OCI-LY3 (cell line): ENCODE measurements at regions not wholly inside any gene's neighbourhood (a gene's known extent, or its start where the extent isn't known, plus 50 kb on each side); places are given as distances from the start of the nearest gene placed in this dataset.
A peak's percentile ranks its signal among the peaks of the same experiment; 100 is the strongest.

Source experiments
- H2AFZ ChIP-seq: fragments of 200-600, 300-600 bp; shearing (Covaris generic); 2 replicates; pipeline ENCODE4 v1.6.0; 2014; ENCODE audit warnings: antibody characterized with exemption, low read depth, low read length
- H3K27ac ChIP-seq: fragments of 200-600, 300-600 bp; sonication (generic); 2 replicates; pipeline ENCODE4 v1.5.1; 2014; ENCODE audit warnings: mild to moderate bottlenecking, low read length, moderate library complexity, mixed read lengths
- H3K27me3 ChIP-seq: fragments of 200-600, 300-600 bp; sonication (generic); 2 replicates; pipeline ENCODE4 v1.6.1; 2014; ENCODE audit warnings: low read depth, low read length, mixed read lengths
- H3K36me3 ChIP-seq: fragments of 200-600, 300-600 bp; sonication (generic); replicated peaks from 2 replicates; pipeline ENCODE3; 2014; ENCODE audit warnings: low read depth, low read length, mixed read lengths
- H3K4me1 ChIP-seq: fragments of 300-600, 200-600 bp; sonication (generic); 2 replicates; pipeline ENCODE4 v1.6.1; 2014; ENCODE audit warnings: low read length, mixed read lengths
- H3K4me2 ChIP-seq: fragments of 200-600, 300-600 bp; sonication (generic); 2 replicates; pipeline ENCODE4 v1.6.1; 2014; ENCODE audit warnings: low read length, mixed read lengths
- H3K4me3 ChIP-seq: fragments of 300-600, 200-600 bp; sonication (generic); 2 replicates; pipeline ENCODE4 v1.5.1; 2014; ENCODE audit warnings: antibody characterized with exemption, mild to moderate bottlenecking, low read length, moderate library complexity
- H3K79me2 ChIP-seq: fragments of 300-600, 200-600 bp; shearing (Covaris generic); 2 replicates; pipeline ENCODE4 v1.6.1; 2014; ENCODE audit warnings: mild to moderate bottlenecking, low read length, mixed read lengths
- H3K9ac ChIP-seq: fragments of 300-600, 200-600 bp; shearing (Covaris generic); 2 replicates; pipeline ENCODE4 v1.6.0; 2014; ENCODE audit warnings: mild to moderate bottlenecking, low read length, moderate library complexity
- H3K9me3 ChIP-seq: fragments of 200-600, 300-600 bp; shearing (Covaris generic); 2 replicates; pipeline ENCODE4 v1.6.1; 2014; ENCODE audit warnings: low read length, mixed read lengths; ENCODE audit not compliant: insufficient read depth
- H4K20me1 ChIP-seq: fragments of 200-600, 300-600 bp; sonication (generic); 2 replicates; pipeline ENCODE4 v1.6.1; 2016; ENCODE audit warnings: low read length, mixed read lengths; ENCODE audit not compliant: insufficient read depth
- CTCF ChIP-seq: fragments of 200-600, 300-600 bp; sonication (generic); IDR thresholded peaks from 2 replicates; pipeline ENCODE4 v1.5.1; 2014; ENCODE audit warnings: antibody characterized with exemption, low read length, low read depth
- EZH2phosphoT487 ChIP-seq: fragments of 200-600 bp; shearing (Covaris generic); IDR thresholded peaks from 2 replicates; pipeline ENCODE4 v1.6.1; 2018; ENCODE audit warnings: antibody characterized with exemption, mixed run types, low read depth

GRCh38 chr4:67198727-67199126, 346.6 kb downstream of the CENPC start:
- Histone ChIP-seq H3K4me1 (peaks cover 12% of the 10 kb centered on the region; the same call in 1 of the 2 replicates), H3K4me3 (no peak overlapping the region), H3K9ac (no peak overlapping the region), H3K36me3 (no peaks in the 10 kb centered on the region), H3K4me2 (0 out of 2 replicates have a peak overlapping the region, but pooled peaks have one; percentile 2), H3K79me2 (no peaks in the 10 kb centered on the region), H3K9me3 (no peaks in the 10 kb centered on the region), H2AFZ (no peak overlapping the region), H3K27me3 (no peaks in the 10 kb centered on the region), H3K27ac (no peak overlapping the region), H4K20me1 (no peaks in the 10 kb centered on the region)
- no peak for TF ChIP-seq EZH2phosphoT487
- TF ChIP-seq CTCF: peak; percentile 76

- Histone ChIP-seq H3K79me2 (no peaks in the 10 kb centered on the region), H3K36me3 (no peaks in the 10 kb centered on the region), H3K4me3 (no peak overlapping the region), H3K9ac (no peak overlapping the region), H3K4me1 (no peaks in the 10 kb centered on the region), H2AFZ (no peak overlapping the region), H4K20me1 (no peaks in the 10 kb centered on the region), H3K9me3 (no peaks in the 10 kb centered on the region), H3K27me3 (no peaks in the 10 kb centered on the region), H3K27ac (no peak overlapping the region), H3K4me2 (no peak overlapping the region)
- TF ChIP-seq EZH2phosphoT487: no peak
- TF ChIP-seq CTCF: no peak
These were observed 377.5 kb downstream of the CENPC start for GRCh38 chr4:67167849-67168248.

- Histone ChIP-seq H3K4me2 (no peak overlapping the region), H3K9me3 (no peaks in the 10 kb centered on the region), H3K4me3 (no peak overlapping the region), H2AFZ (no peak overlapping the region), H4K20me1 (no peaks in the 10 kb centered on the region), H3K4me1 (peaks cover 6% of the 10 kb centered on the region), H3K9ac (no peak overlapping the region), H3K27me3 (no peaks in the 10 kb centered on the region), H3K79me2 (no peaks in the 10 kb centered on the region), H3K36me3 (no peaks in the 10 kb centered on the region), H3K27ac (no peak overlapping the region)
- TF ChIP-seq CTCF: no peak
- TF ChIP-seq EZH2phosphoT487: no peak
These were observed 382.6 kb downstream of the CENPC start for GRCh38 chr4:67162690-67163089.

- TF ChIP-seq EZH2phosphoT487 (no peak), CTCF (no peak)
- no peaks in the 10 kb centered on the region for H3K36me3 ChIP-seq
- no peak overlapping the region for H3K9ac ChIP-seq
These were observed 384.0 kb downstream of the CENPC start for GRCh38 chr4:67161311-67161710.

More at GRCh38 chr4:67161311-67161710, 384.0 kb downstream of the CENPC start:
- H3K27me3 ChIP-seq: no peaks in the 10 kb centered on the region
- peaks cover 13% of the 10 kb centered on the region for H3K4me1 ChIP-seq
- no peaks in the 10 kb centered on the region for H4K20me1 ChIP-seq
- H3K9me3 ChIP-seq: no peaks in the 10 kb centered on the region
- H2AFZ ChIP-seq: no peak overlapping the region
- H3K4me2 ChIP-seq: no peak overlapping the region
- no peak overlapping the region for H3K27ac ChIP-seq
- H3K4me3 ChIP-seq: no peak overlapping the region
- H3K79me2 ChIP-seq: no peaks in the 10 kb centered on the region
